NB4 (cell line): ENCODE measurements at regions not wholly inside any gene's neighbourhood (a gene's known extent, or its start where the extent isn't known, plus 50 kb on each side); places are given as distances from the start of the nearest gene placed in this dataset.

Experiments
- DNase-seq: peaks from one replicate; pipeline ENCODE4 v3.0.0; 2010; ENCODE audit warnings: low read depth
- H3K4me3 ChIP-seq: one replicate; pipeline ENCODE4 v1.5.1; 2011; ENCODE audit warnings: mild to moderate bottlenecking, low read depth, low read length, moderate library complexity
- MYC ChIP-seq: IDR thresholded peaks from 2 replicates; pipeline ENCODE4 v1.6.1; 2011; ENCODE audit warnings: low read depth, low read length
- POLR2A ChIP-seq: IDR thresholded peaks from 2 replicates; pipeline ENCODE4 v1.6.1; 2011; ENCODE audit warnings: mild to moderate bottlenecking; ENCODE audit not compliant: insufficient read length; ENCODE audit errors: extremely low read depth
- TF ChIP-seq, protein P1 (sequence below): IDR thresholded peaks from one replicate; pipeline ENCODE4 v1.5.1; 2012; ENCODE audit warnings: low read depth, low read length
- TF ChIP-seq, protein P2 (sequence below): IDR thresholded peaks from 2 replicates; pipeline ENCODE4 v1.6.1; 2011; ENCODE audit warnings: low read depth, low read length

DNA sequence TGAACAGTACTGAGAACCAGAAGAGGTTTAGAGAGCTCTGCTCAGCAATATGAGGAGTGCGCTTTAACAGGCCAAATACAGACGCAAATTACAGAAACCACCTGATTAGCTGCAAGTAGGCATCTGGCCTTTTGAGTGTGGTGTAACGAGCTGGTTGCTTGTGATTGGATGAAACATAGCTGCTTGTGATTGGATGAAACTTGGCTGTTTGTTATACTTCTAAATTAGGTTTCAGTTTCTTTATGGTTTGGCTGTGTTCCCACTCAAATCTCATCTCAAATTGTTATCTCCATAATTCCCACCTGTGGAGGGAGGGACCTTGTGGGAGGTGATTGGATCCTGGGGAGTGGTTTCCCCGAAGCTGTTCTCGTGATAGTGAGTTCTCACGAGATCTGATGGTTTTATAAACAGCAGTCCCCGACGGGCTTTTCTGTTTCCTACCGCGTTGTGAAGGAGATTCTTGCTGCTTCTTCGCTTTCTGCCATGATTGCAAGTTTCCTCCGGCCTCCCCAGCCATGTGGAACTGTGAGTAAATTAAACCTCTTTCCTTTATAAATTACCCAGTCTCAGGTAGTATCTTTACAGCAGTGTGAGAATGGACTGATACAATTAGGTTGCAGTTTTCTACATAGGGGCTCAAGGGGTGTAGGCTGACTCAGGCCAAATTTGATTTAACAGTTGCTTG, 655.9 kb upstream of the MAN1A1 start:
- TF ChIP-seq MYC (no peak), POLR2A (no peak)
- TF ChIP-seq, protein P1, sequence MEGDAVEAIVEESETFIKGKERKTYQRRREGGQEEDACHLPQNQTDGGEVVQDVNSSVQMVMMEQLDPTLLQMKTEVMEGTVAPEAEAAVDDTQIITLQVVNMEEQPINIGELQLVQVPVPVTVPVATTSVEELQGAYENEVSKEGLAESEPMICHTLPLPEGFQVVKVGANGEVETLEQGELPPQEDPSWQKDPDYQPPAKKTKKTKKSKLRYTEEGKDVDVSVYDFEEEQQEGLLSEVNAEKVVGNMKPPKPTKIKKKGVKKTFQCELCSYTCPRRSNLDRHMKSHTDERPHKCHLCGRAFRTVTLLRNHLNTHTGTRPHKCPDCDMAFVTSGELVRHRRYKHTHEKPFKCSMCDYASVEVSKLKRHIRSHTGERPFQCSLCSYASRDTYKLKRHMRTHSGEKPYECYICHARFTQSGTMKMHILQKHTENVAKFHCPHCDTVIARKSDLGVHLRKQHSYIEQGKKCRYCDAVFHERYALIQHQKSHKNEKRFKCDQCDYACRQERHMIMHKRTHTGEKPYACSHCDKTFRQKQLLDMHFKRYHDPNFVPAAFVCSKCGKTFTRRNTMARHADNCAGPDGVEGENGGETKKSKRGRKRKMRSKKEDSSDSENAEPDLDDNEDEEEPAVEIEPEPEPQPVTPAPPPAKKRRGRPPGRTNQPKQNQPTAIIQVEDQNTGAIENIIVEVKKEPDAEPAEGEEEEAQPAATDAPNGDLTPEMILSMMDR = no peak
- TF ChIP-seq, protein P2, sequence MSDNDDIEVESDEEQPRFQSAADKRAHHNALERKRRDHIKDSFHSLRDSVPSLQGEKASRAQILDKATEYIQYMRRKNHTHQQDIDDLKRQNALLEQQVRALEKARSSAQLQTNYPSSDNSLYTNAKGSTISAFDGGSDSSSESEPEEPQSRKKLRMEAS = no peak
- H3K4me3 ChIP-seq = no peak overlapping the region
- no peak for DNase-seq

DNA sequence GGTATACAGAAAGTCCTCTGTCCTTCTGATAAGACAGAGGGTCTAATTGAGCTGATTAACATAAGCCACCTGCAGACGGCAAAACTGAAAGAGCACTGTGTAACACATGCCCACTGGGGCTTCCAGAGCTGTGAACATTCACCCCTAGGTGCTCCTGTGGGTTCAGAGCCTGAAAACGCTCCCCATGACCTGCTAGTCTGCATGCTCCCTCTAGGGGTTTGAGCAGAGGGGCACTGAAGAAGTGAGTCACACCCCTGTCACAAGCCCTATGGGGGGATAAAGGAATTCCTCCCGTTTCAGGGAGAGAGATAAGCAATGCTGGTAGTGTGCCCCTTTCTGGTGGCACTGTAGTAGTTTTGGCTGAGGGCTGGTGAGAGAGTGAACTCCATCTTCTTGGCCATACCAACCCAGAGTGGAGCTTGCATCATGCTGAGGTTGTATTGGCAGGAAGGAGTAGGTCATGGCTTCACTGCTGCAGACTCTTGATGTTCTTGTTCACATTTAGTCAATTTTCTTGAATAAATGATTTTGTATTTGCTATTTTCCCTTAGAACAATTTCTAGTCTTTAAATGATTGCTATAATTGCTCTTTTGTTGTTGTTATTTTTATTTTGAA, 637.5 kb upstream of the MAN1A1 start:
- H3K4me3 ChIP-seq = no peak overlapping the region
- DNase-seq = peak; percentile 16
- TF ChIP-seq MYC (no peak), POLR2A (no peak)
- TF ChIP-seq, protein P2 = no peak
- TF ChIP-seq, protein P1 = no peak

DNA sequence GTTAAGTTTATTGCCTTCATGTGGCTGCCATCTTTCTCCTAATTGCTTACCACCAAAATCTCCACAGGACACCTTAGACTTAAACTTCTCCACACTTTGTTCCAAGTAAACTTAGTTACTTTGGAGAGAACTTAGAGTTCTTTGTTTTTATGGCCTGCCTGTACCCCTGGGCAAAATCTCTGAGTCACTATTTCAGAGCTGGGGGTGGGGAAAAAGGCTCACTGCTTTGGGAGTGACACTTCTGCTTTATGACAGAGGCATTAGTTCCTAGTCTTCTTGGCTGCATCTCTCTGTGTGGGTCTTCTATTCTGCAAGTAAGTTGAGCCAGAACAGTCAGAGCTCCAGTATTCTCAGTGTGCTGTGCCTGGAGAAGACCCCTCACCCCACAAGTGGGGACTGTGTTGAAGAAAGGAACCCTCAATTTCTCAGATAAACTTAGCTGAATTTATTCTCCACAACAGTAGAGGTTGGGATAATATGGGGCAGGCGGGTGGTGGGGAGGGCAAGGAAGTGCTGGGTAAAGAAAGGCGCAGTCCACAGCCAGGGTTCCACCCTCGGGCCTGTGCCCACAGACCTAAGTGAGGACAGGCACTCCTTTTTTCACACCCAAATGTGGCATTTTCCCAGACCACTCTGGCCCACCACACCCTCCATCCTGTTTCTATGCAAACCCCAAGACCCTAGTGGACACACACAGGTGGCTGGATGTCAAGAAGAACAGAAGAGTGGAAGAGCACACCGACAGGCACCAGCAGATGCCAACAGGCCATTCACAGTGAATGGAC, 636.6 kb upstream of the MAN1A1 start:
- no peak overlapping the region for H3K4me3 ChIP-seq
- peak; percentile 26 for DNase-seq
- TF ChIP-seq MYC (no peak), POLR2A (no peak)
- TF ChIP-seq, protein P2 = no peak
- TF ChIP-seq, protein P1 = no peak

DNA sequence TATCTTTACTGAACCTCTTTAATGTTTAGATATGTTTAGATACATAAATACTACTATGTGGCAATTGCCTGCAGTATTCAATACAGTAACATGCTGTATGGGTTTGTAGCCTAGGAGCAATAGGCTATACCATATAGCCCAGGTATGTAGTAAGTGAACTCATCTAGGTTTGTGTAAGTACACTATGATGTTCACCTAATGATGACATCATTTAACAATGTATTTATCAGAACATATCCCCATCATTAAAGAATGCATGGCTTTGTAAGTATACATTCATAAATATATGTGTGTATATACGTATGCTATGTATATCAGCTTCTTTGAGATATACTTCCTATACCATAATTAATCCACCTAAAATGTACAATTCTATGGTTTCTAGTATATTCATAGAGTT, 631.2 kb upstream of the MAN1A1 start:
- TF ChIP-seq MYC (no peak), POLR2A (no peak)
- TF ChIP-seq, protein P2 = no peak
- TF ChIP-seq, protein P1 = no peak
- DNase-seq = no peak
- H3K4me3 ChIP-seq = no peak overlapping the region

DNA sequence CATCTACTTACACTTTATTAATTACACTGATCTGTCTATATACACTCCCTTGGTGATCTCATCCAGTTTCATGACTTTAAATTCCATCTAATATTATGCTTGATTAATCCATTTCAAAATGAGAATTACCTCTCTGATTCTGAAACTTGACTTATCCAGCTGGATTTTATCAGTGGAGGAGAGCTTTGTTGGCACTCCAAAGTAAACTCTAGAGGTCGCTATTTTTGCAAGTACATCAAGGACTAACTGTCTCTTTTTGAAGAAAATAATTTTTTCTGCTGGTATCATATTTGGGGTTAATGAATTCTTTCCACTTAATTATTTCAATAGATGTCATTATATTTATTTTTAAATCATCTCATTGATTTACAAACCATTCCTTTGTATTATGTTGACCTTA, 630.3 kb upstream of the MAN1A1 start:
- H3K4me3 ChIP-seq = no peak overlapping the region
- no peak for TF ChIP-seq MYC
- TF ChIP-seq, protein P1 = peak; percentile 27
- no peak for TF ChIP-seq POLR2A
- TF ChIP-seq, protein P2 = no peak
- peak; percentile 14 for DNase-seq
